NCI-H82 (cell line): ENCODE measurements at regions not wholly inside any gene's neighbourhood (a gene's known extent, or its start where the extent isn't known, plus 50 kb on each side); places are given as distances from the start of the nearest gene placed in this dataset.

Experiments used
- DNase-seq: peaks from one replicate; lab custom pipeline; 2025; lab: John Stamatoyannopoulos, UW

DNA sequence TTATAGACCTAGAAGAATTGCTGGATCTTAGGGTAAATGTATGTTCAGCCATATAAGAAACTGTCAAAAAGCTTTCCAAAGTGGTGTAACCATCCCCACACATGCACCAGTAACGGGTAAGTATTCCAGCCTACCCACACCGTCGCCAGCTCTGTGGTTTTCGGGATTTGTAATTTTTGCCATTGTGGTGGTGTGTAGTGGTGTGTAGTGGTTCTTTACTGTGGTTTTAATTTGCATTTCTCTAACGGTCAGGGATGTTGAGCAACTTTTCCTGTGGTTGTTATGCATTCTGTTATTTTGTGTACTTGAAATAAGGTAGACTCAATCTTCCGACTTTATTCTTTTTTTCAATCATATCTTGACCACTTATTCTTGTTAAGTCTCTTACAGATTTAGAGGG is 342.4 kb upstream of the AJAP1 start:
- DNase-seq = no peak

DNA sequence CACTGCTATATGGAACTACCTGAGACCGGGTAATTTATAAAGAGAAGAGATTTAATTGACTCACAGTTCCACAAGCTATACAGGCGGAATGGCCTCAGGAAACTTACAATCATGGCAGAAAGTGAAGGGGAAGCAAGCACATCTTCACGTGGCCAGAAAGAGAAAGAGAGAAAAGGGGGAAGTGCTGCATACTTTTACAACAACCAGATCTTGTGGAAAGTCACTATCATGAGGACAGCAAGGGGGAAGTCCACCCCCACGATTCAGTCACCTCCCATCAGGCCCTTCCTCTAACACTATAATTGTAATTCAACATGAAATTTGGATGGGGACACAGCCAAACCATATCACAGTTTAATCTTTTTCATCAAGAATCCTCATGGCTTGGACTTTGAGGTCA is 339.2 kb upstream of the AJAP1 start:
- no peak for DNase-seq

DNA sequence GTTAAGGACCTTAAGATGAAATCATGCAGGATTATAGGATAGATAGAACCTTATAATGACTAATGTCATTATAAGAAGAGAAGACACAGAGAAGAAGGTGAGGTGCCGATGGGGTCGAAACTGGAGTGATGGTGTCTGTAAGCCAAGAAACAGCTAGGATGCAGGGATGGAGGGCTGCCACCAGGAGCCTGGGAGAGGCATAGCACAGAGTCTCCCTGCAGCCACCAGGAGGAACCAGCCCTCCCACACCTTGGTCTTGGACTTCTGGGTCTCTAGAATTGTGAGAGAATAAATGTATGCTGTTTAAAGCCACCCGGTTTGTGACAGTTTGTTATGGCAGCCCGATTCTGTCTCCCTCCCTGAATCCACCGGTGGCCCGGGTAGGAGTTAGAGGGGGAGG is 337.2 kb upstream of the AJAP1 start:
- peak; percentile 19 for DNase-seq

DNA sequence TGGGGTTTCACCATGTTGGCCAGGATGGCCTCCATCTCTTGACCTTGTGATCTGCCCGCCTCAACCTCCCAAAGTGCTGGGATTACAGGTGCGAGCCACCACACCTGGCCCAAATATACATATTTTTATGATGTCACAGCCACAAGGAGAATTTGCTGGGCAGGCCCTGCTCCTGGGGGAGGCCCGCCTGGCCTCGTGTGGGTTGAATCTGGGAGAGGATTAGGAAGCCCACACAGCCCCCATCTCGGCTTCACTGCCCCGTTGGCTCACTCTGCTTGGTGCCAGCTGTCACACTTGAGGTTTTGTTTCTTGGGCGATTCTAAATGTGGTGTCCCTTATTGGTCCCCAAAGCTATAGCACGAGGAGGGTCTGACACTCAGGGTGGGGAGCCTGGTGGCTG is 335.7 kb upstream of the AJAP1 start:
- no peak for DNase-seq

DNA sequence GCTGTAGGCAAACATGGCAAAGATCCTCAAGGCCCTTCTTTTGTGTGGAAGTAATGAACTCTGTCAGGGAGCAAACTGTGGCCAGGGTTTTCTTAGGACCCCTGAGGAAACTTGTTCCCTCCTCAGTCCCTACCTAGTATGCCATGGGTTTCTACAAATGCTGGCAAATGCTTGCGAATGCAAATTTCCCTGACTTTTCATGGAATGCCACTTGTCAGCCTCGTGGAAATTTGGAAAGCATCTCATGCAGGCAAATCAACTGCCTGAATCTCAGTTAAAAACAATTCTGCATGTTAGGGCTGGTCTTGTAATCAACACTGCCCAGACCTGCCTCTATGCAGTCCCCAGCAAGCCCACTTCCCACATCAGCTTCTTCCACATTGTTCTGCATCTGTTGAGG is 334.9 kb upstream of the AJAP1 start:
- DNase-seq = no peak

DNA sequence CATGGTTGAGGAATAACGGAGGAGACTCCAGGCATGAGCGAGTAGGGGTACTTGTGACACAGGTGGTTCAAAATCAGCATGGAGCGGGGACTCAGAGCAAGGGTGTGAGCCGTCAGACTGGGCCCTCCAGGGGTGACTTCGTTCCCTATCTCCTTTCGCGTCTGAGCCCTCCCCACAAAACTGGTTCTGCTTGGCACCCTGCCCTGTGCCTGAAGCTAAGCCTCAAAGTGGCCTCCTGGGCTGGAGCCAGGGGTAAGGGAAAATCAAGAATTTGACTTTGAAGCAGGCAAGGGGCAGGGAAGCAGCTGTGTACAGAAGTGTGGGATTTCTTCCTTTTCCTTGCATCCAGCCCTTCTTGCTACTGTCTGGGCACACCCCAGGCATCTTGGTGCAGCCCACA is 331.5 kb upstream of the AJAP1 start:
- no peak for DNase-seq

DNA sequence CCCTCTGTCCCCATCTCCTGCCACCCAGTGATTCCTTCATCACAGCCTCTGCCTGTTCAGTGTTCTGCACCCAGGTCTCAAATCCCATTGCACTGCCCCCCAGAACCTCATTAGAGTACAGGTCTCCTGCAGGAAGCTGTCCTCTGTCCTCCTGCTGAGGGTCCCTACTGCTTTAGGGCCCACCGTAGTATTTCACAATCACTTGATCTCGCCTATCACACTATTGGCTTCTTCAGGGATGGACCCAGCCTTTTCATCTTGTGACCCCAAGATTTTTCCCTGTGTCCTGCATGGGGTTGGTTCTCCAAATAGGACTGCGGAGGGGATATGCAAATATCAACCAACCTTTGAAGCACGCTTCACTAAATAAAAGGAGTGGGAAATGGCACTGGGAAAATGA is 331.1 kb upstream of the AJAP1 start:
- no peak for DNase-seq

DNA sequence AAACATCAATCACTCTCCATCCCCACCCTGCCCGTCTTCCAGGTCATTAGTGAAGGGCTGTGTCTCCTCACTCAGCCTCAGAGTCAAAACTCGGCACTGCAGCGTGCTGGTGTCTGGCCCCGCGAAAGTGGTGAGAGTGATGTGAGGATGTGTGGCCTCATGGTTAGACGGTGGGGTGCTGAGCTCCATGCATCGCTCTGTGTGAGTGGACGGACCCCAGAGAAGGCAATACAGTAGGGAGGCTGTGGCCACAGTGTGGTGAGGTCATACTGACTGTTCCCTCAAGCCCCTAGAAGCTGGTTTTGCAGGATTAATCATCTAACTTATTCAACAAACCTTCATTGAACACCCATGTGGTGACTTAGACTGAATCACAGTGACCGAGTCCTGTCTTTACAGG is 329.9 kb upstream of the AJAP1 start:
- no peak for DNase-seq

DNA sequence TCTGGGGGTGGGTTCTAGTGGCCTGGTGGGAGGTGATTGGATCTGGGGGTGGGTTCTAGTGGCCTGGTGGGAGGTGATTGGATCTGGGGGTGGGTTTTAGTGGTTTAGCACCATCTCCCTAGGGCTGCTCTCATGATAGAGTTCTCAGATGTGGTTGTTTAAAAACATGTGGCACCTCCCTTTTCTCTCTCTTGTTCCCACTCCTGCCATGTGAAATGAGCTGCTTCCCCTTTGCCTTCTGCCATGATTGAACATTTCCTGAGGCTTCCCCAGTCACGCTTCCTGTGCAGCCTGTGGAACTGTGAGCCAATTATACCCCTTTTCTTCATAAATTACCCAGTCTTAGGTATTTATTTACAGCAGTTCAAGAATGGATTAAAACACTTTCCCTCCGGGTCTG is 327.3 kb upstream of the AJAP1 start:
- no peak for DNase-seq

DNA sequence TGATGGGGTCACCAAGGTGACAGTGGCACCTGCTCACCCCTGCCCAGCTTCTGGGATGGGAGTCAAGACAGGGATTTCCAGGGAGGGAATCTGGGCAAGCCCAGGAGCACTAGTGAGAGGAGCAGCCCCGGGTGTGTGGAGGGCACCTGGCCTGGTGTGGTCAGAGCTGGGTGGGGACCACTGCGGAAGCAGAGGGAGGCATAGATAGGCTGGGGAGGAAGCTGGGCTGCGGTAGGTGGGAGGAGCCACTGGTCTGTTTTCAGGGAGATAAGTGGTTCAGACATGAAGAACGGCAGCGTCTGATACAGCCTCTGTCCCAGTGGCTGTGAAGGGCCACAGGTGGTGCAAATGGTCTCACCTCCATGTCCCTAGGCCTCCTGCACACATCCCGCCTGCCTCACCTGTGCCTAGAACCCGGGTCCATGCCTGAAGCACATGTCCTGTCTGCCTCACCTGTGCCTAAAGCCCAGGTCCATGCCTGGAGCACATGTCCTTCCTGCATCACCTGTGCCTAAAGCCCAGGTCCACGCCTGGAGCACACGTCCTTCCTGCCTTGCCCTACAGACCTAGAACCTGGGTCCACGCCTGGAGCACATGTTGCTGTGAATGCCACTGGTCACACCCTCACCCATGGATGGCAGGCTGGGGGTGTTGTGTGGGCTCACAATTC is 325.9 kb upstream of the AJAP1 start:
- DNase-seq = no peak

DNA sequence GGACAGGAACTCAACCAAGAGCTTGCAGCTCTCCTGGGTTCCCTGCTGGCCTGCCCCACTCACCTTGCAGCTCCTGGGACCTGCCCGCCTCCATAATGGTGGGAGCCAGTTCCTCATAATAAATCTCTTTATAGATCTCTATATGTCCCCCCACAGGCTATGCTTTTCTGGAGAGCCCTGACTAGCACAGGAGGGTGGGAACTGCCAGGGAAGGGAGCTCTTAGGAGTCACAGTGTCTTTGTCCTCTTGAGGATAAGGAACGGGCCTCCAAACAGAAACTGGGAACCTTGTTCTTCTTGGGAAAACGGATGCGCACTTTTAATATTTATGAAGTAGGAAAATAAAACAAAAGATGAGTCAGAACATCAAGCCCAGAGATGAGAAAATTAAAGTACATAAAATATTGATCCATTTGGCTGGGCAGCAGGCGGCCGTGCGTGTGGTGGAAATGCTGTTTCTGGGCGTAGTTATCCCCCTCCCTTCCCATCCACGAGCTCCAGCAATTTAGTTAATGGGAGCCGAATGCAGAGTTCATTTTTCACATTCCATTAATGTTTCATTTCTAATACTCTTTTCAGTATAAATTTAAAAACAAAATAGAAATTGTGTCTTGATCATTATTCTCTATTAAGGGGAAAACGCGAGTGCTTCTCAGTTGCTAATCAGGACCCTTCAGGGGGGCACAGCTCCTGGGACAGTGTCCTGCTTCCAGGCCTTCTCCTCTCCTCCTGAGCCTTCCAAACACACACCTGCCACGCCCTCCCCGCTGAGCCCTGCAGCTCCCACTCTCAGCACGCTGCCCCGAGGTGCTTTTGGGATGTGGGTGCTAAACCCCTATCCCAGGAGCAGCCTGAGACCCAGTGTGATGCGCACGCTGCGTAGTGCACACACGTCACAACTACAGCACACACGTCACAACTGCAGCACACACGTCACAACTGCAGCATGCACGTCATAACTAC is 323.3 kb upstream of the AJAP1 start:
- DNase-seq = no peak

DNA sequence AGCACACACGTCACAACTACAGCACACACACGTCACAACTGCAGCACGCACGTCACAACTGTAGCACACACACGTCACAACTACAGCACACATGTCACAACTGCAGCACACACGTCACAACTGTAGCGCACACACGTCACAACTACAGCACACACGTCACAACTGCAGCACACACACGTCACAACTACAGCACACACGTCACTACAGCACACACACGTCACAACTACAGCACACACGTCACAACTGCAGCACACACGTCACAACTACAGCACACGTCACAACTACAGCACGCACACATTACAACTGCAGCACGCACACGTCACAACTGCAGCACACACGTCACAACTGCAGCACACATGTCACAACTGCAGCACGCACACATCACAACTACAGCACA is 322.6 kb upstream of the AJAP1 start:
- no peak for DNase-seq

DNA sequence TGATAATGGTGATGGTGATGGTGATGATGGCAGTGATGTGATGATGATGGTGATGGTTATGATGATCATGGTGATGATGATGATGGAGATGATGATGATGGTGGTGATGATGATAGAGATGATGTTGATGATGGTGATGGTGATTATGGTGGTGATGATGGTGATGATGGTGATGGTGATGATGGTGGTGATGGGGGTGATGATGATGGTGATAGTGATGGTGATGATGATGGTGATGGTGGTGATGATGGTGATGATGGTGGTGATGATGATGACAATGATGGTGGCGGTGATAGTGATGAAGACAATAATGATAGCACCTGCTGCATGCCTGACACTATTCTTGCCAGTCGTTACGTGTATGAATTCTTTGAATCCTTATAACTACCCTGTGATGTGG is 317.9 kb upstream of the AJAP1 start:
- no peak for DNase-seq

DNA sequence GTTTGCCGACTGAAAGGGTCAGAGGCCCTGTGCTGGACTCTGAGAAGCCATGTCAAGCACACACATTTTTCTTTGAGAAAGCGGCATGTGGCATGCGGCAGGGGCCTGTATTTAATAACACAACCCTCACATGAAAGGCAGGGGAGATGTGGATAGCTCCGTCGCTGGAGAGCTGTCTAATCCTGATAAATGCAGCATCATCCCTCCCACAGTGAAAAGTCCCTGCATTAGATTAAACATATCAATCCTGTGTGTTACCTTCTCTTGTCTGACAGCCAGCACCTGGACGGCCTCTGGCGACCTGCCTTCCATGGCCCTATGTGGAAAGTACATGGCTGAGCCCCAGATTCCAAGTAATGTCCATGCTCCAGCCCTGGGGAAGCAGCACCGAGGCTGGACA is 313.0 kb upstream of the AJAP1 start:
- peak; percentile 61 for DNase-seq

DNA sequence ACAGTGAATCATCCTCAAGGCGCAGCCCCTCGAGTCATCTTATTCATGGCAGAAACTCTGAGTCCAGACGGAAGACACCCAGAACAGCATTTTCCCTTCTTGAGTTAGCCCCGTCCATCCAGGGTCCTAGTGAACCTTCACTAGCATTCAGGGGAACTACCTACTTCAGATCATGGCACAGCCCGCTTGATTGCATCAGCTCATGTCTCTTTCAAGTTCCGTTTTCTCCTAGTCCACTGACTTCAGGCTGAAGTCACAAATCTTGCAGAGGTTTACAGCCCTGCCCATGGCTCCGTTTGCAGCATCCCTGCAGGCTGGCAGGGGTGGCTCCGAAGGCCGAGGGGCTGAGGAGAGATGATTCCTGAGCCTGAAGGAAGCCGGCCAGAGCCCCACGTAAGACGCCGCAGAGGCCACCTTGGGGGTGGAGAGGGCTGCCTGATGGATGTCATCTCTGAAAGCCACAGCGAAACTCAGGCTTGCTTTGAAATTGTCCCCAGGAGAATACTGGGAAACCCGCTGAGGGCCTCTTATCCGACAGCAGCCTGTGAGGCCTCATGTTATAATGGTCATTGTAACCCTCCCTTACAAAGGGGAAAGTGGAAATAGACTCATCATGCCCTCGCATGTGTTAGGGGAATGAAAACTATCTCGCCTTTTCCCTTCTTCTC is 310.2 kb upstream of the AJAP1 start:
- DNase-seq = no peak

DNA sequence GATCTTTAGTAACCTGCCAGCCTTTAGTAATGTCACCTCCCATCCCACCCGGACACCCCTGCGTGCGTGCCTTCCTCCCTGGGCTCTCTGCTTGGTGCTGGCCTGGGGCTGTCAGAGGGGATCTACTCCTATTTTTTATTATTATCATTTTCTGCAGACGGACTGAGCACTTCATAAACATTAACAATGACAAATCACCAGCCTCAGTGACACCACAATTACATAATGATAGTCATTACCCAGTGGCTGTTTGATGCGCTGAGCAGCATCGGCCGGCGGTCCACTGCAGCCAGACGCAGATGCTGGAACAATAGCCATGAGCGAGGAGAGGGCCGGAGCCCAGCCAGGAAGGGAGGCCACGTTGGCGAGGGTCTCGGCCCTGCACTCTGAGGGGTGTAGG is 309.3 kb upstream of the AJAP1 start:
- no peak for DNase-seq

DNA sequence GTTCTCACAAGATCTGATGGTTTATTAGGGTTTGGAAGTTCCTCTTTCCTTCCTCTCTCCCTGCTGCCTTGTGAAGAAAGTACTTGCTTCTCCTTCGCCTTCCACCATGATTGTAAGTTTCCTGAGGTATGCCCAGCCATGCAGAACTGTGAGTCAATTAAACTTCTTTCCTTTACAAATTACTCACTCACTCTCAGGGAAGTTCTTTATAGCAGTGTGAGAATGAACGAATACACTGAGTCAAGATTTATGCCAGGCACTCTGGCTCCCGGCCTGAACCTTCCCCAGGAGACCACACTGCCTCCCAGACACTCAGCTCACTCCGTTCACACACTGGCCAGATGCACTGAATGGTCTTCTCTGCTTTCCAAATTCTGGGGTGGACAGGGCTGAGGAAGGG is 308.3 kb upstream of the AJAP1 start:
- DNase-seq = no peak

DNA sequence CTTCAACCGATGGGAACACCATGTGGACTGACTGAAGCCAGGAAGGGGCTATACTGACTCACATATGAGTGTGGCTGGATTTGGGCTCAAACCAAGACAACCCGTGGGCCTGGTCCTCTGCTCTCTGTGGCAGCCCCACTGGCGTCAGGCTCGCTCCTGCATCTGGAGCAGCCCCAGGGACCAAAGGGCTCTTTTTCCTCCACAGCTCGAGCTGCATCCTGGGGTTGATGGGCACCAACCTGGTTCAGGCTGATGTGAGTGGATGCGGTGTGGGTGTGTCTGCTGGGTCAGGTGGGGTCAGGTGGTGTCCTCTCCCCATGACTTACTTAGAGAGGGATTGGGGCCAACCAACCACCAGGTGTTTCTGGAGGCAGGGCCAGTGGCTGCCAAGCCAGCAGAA is 303.0 kb upstream of the AJAP1 start:
- DNase-seq = no peak

DNA sequence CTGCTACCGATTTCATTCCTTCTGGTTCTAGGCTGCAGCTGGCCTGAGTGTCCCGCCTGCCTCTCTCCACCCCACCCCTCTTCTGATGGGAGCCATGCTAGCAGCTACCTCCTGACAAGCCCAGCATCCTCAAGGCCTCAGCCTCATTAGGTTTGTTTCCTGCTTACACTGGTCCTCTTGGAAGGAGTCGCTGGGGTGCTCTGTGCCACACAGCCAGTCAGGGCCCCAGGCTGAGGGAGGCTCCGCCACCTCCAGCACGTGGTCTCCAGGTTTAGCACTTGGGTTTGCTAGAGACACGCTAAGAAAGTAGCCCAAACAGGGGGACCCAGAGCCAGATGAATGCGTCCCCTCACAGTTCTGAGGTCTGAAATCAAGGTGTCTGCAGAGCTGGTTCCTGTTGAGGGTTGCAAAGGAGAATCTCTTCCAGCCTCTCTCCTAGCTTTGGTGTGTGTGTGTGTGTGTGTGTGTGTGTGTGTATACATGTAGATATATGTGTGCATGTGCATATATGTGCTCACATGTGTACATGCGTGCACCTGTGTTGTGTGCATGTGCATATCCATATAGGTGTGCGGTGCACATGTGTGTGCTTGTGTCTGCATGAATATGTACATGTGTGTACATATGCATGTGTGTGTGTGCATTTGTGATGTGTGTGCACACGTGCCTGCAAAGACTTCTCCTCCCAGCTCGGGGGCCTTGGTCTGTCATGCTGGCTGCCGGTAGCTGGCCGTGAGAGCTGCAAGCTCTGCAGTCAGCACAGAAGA is 301.1 kb upstream of the AJAP1 start:
- no peak for DNase-seq

DNA sequence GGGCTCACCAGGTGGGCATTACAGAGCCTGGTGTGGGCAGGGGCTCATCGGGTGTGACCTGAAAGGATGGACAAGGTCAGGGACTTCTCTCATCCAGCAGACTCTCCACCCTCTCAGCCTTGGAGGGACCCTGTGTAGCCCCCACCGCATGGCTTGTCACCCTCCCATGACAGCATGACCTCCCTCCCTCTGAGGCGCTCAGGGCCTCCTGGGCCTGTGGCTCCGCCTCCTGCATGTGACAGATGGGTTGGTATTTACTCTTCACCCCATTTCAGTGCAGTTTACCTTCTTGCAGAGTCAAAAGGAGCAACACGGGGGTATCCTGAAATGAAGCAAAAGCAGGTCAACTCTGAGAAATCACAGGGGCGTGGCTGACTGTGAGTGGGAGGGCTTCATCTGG is 298.6 kb upstream of the AJAP1 start:
- no peak for DNase-seq

DNA sequence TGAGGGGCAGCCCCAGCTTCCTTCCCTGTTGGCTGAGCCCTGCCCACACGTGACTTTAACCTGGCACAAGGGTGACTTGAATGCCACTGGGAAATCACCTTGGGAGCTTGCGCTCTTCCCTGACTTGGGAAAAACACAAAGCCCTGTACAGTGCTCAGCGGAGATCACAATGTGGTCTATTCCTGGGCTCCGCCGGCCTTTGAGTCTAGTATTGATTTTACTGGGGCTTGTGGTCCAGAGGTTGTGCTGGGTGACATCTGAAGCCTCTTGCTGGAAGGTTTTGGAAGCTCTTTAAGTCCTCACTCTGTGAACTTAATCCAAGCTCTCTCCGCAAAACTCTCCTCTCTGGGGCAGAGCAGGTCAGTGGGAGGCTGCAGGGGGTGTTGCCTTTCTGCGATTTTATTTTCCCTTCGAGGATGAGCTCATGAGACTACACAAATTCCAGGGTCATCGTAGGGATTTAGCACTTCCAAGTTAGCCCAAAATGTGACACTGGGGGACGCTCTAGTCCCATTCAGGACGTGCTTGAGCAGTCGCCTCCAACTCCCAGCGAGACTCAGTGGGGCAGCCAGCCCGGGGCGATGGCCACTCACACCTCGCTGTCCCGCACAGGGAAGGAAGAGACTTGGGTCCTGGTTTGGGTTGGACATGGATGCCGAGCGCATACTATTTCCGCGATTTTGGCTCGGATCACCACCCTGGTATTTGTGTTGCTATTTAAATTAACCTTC is 291.9 kb upstream of the AJAP1 start:
- no peak for DNase-seq

DNA sequence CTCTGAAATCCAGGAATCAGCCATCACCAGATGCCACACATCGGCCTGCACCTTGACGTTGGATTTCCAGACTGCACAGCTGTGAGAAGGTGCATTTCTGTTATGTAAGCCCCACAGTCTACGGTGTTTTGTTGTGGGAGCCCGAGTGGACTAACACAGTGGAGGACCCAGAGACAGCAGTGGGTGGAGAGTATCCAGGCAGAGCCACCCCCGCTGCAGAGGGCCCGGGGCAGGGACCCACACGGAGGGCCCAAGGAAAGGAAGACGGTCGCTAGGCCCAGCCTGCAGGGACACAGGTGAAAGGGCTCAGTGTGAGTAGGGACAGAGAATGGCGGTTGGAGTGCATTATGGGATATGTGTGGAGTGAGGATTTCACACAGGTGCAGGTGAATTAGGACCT is 288.3 kb upstream of the AJAP1 start:
- DNase-seq = no peak
